B cell (primary cell): ENCODE measurements at regions not wholly inside any gene's neighbourhood (a gene's known extent, or its start where the extent isn't known, plus 50 kb on each side); places are given as distances from the start of the nearest gene placed in this dataset.

Source experiments
- ATAC-seq: fragments of 200-7000 bp; cut with Tn5 transposase; one replicate; pipeline ENCODE4 v1.10.0; 2021; ENCODE audit warnings: low read depth, mild to moderate bottlenecking, moderate number of reproducible peaks, moderate library complexity
- CTCF ChIA-PET: fragments of 350-600 bp; sonication (Branson Sonifier 250); formaldehyde crosslinking; loops from one replicate; lab custom pipeline; 2021; ENCODE audit warnings: antibody characterized with exemption, inconsistent platforms; lab: Charles Lee
- POLR2A ChIA-PET: fragments of 350-600 bp; sonication (Branson Sonifier 250); formaldehyde crosslinking; loops from one replicate; lab custom pipeline; 2021; ENCODE audit warnings: antibody characterized with exemption; lab: Charles Lee
- DNase-seq: peaks from one replicate; pipeline ENCODE4 v3.0.0; 2013
- H2AFZ ChIP-seq: 2 replicates; pipeline ENCODE4 v1.6.1; 2012; ENCODE audit warnings: mild to moderate bottlenecking, low read depth, low read length; ENCODE audit not compliant: insufficient read depth, poor library complexity, severe bottlenecking
- H3K27ac ChIP-seq, 2 donors: 1 replicate in 1 of 2; 2 replicates in 1 of 2; pipeline ENCODE4 v1.5.1; 2012 to 2013; ENCODE audit warnings: low read length in 2 of 2, mild to moderate bottlenecking in 2 of 2, moderate library complexity in 1 of 2
- H3K27me3 ChIP-seq, 4 experiments: fragments of 200-600 bp in 1 of 4; sonication (generic) in 1 of 4; replicated peaks in 1 of 4; 1 replicate in 2 of 4; 2 replicates in 2 of 4; pipeline versions ENCODE4 v1.6.1 to v1.7.0; 2013 to 2016; ENCODE audit warnings: low read length in 3 of 4, mild to moderate bottlenecking in 2 of 4, mixed read lengths in 1 of 4, moderate library complexity in 1 of 4; ENCODE audit not compliant: insufficient read depth in 4 of 4, control insufficient read depth in 3 of 4; ENCODE audit errors: control extremely low read depth in 1 of 4
- H3K36me3 ChIP-seq, 2 experiments: replicated peaks in 1 of 2; 1 replicate in 1 of 2; 2 replicates in 1 of 2; pipeline versions ENCODE4 v1.6.1 to v1.7.1; 2013; ENCODE audit warnings: low read length in 1 of 2; ENCODE audit not compliant: insufficient read depth in 2 of 2, control insufficient read depth in 1 of 2; ENCODE audit errors: control extremely low read depth in 1 of 2, extremely low read depth in 1 of 2
- H3K4me1 ChIP-seq, 2 donors: fragments of 200-600 bp in 1 of 2; sonication (generic) in 1 of 2; 1 replicate in 1 of 2; 2 replicates in 1 of 2; pipeline versions ENCODE4 v1.5.1 to v1.6.1; 2013 to 2017; ENCODE audit warnings: low read length in 2 of 2; ENCODE audit not compliant: control insufficient read depth in 2 of 2, insufficient read depth in 2 of 2
- H3K4me2 ChIP-seq: replicated peaks from 2 replicates; pipeline ENCODE3; 2012; ENCODE audit warnings: mild to moderate bottlenecking, low read depth, low read length; ENCODE audit not compliant: poor library complexity, severe bottlenecking
- H3K4me3 ChIP-seq, 5 experiments: fragments of 200-600 bp in 1 of 5; sonication (generic) in 1 of 5; 1 replicate in 3 of 5; 2 replicates in 2 of 5; pipeline versions ENCODE4 v1.5.1 to v1.7.0; 2011 to 2016; ENCODE audit warnings: low read length in 4 of 5, mild to moderate bottlenecking in 4 of 5, low read depth in 2 of 5, control low read depth in 1 of 5, moderate library complexity in 1 of 5; ENCODE audit not compliant: insufficient read depth in 1 of 5; ENCODE audit errors: control extremely low read depth in 1 of 5, extremely low read depth in 1 of 5
- H3K79me2 ChIP-seq: fragments of 200-600 bp; sonication (generic); one replicate; pipeline ENCODE4 v1.6.0; 2016; ENCODE audit warnings: low read length; ENCODE audit not compliant: control insufficient read depth, insufficient read depth
- H3K9ac ChIP-seq: fragments of 200-600 bp; sonication (generic); 2 replicates; pipeline ENCODE4 v1.6.1; 2017; ENCODE audit warnings: mild to moderate bottlenecking, low read length, moderate library complexity
- H3K9me3 ChIP-seq, 3 donors: one replicate each; pipeline versions ENCODE4 v1.6.1 to v1.7.1; 2013; ENCODE audit warnings: low read length in 2 of 3; ENCODE audit not compliant: control insufficient read depth in 2 of 3, insufficient read depth in 1 of 3; ENCODE audit errors: control extremely low read depth in 1 of 3
- H4K20me1 ChIP-seq: 2 replicates; pipeline ENCODE4 v1.6.0; 2012; ENCODE audit warnings: mild to moderate bottlenecking, low read length; ENCODE audit not compliant: insufficient read depth, control insufficient read depth, poor library complexity, severe bottlenecking
- H3K27ac Mint-ChIP-seq: one replicate; pipeline ENCODE4 v1.8.0; 2021; ENCODE audit warnings: mixed read lengths
- H3K27me3 Mint-ChIP-seq: one replicate; pipeline ENCODE4 v1.8.0; 2021; ENCODE audit warnings: mixed read lengths
- H3K4me1 Mint-ChIP-seq: one replicate; pipeline ENCODE4 v1.8.0; 2021; ENCODE audit warnings: mixed read lengths
- H3K4me3 Mint-ChIP-seq: one replicate; pipeline ENCODE4 v1.8.0; 2021; ENCODE audit warnings: mixed read lengths
- H3K9me3 Mint-ChIP-seq: one replicate; pipeline ENCODE4 v1.8.0; 2022; ENCODE audit warnings: mixed read lengths; ENCODE audit not compliant: insufficient read depth
- EZH2 ChIP-seq: IDR thresholded peaks from 2 replicates; pipeline ENCODE4 v1.6.1; 2012; ENCODE audit warnings: borderline replicate concordance, low read depth, mild to moderate bottlenecking, moderate library complexity, low read length; ENCODE audit not compliant: insufficient read depth, poor library complexity, severe bottlenecking
- WGBS: methylation state at CpG from one replicate; pipeline ENCODE4 v1.1.5; 2013; ENCODE audit warnings: missing lambda C conversion rate; ENCODE audit not compliant: insufficient coverage; 5-methylcytosine and 5-hydroxymethylcytosine counted together
- intact Hi-C: fragments of 100-400 bp; cut with micrococcal nuclease; formaldehyde crosslinking; loops from one replicate; pipeline ENCODE4 v1.10.0; 2022
- TF ChIP-seq, protein P1 (sequence below): fragments of 200-600 bp; IDR thresholded peaks from one replicate; pipeline ENCODE4 v1.8.0; 2022; ENCODE audit warnings: antibody characterized with exemption, mild to moderate bottlenecking

DNA sequence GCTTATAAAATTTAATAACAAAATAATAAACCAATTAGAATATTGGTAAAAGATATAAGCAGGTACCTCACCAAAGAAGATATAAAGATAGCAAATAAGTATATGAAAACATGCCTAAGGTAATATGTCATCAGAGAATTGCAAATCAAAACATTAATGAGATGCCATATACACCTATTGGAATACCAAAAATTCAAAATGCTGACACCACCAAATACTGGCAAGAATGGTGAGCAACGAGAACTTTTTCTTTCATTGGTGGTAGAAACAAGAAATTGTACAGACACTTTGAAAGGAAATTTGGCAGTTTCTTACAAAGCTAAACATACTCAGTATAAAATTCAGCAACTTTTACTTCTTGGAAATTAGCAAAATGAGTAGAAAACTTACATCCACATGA lies 346.9 kb upstream of the ROBO1 start:
- intact Hi-C loops: no loop called here
- Histone ChIP-seq H3K9ac (no peak overlapping the region), H3K27me3 (no peaks in the 10 kb centered on the region), H3K36me3 (no peaks in the 10 kb centered on the region), H3K4me1 (no peaks in the 10 kb centered on the region), H3K4me2 (no peak overlapping the region), H3K4me3 (no peak overlapping the region), H3K27ac (no peak overlapping the region), H4K20me1 (no peaks in the 10 kb centered on the region), H2AFZ (no peak overlapping the region), H3K9me3 (no peaks in the 10 kb centered on the region), H3K79me2 (no peaks in the 10 kb centered on the region)
- H3K4me1 Mint-ChIP-seq: no peaks in the 10 kb centered on the region
- H3K4me3 Mint-ChIP-seq: no peak overlapping the region
- peaks cover 8% of the 10 kb centered on the region for H3K9me3 Mint-ChIP-seq
- no CpG with 5 or more reads among the region's 1 CpG for WGBS
- no peak for TF ChIP-seq EZH2
- TF ChIP-seq, protein P1, sequence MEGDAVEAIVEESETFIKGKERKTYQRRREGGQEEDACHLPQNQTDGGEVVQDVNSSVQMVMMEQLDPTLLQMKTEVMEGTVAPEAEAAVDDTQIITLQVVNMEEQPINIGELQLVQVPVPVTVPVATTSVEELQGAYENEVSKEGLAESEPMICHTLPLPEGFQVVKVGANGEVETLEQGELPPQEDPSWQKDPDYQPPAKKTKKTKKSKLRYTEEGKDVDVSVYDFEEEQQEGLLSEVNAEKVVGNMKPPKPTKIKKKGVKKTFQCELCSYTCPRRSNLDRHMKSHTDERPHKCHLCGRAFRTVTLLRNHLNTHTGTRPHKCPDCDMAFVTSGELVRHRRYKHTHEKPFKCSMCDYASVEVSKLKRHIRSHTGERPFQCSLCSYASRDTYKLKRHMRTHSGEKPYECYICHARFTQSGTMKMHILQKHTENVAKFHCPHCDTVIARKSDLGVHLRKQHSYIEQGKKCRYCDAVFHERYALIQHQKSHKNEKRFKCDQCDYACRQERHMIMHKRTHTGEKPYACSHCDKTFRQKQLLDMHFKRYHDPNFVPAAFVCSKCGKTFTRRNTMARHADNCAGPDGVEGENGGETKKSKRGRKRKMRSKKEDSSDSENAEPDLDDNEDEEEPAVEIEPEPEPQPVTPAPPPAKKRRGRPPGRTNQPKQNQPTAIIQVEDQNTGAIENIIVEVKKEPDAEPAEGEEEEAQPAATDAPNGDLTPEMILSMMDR: no peak
- DNase-seq (no peak), ATAC-seq (no peak)
- CTCF ChIA-PET: no interaction called here
- no peaks in the 10 kb centered on the region for H3K27me3 Mint-ChIP-seq
- POLR2A ChIA-PET: no interaction called here
- H3K27ac Mint-ChIP-seq: no peak overlapping the region

GRCh38 chr3:80113331-80113730 lies 345.5 kb upstream of the ROBO1 start:
- Mint-ChIP-seq H3K4me1 (no peaks in the 10 kb centered on the region), H3K9me3 (peaks cover 8% of the 10 kb centered on the region), H3K27ac (no peak overlapping the region), H3K4me3 (no peak overlapping the region), H3K27me3 (no peaks in the 10 kb centered on the region)
- no peaks in the 10 kb centered on the region for H3K4me1 ChIP-seq
- 86% methylated on average over 1 of the region's 1 CpG for WGBS
- DNase-seq (no peak), ATAC-seq (no peak)
- no peak overlapping the region for H3K4me2 ChIP-seq
- no peaks in the 10 kb centered on the region for H3K27me3 ChIP-seq
- no peaks in the 10 kb centered on the region for H4K20me1 ChIP-seq
- TF ChIP-seq, protein P1: no peak
- TF ChIP-seq EZH2: no peak
- ChIA-PET CTCF (no interaction called here), POLR2A (no interaction called here)
- H3K4me3 ChIP-seq: no peak overlapping the region
- H3K36me3 ChIP-seq: no peaks in the 10 kb centered on the region
- H3K9ac ChIP-seq: no peak overlapping the region
- intact Hi-C loops: no loop called here
- H3K79me2 ChIP-seq: no peaks in the 10 kb centered on the region
- no peak overlapping the region for H3K27ac ChIP-seq
- H2AFZ ChIP-seq: no peak overlapping the region
- H3K9me3 ChIP-seq: peaks cover 0 to 3% (median 0%) of the 10 kb centered on the region in 3 donors
